ENCODE measurements at regions not wholly inside any gene's neighbourhood (a gene's known extent, or its start where the extent isn't known, plus 50 kb on each side); places are given as distances from the start of the nearest gene placed in this dataset.

GRCh38 chr6:84447651-84448050 is 220.2 kb upstream of the CEP162 start:
- no peaks in the 10 kb centered on the region for H3K27me3 ChIP-seq (ENCODE audit: control insufficient read depth, insufficient read depth, low read length)
- H3K9me3 ChIP-seq (ENCODE audit: control insufficient read depth, insufficient read depth, low read depth, low read length) = no peaks in the 10 kb centered on the region
- no peaks in the 10 kb centered on the region for H3K36me3 ChIP-seq (ENCODE audit: control insufficient read depth, insufficient read depth, low read length)
- no peak overlapping the region for H3K27ac ChIP-seq (ENCODE audit: low read depth, low read length)
- peaks cover 7% of the 10 kb centered on the region for H3K4me1 ChIP-seq (ENCODE audit: control insufficient read depth, insufficient read depth, low read length)
- no peak overlapping the region for H3K9ac ChIP-seq (ENCODE audit: low read length)
- H3K4me3 ChIP-seq (ENCODE audit: low read depth, low read length) = no peak overlapping the region

- H3K27me3 ChIP-seq (ENCODE audit: control insufficient read depth, insufficient read depth, low read length) = no peaks in the 10 kb centered on the region
- H3K27ac ChIP-seq (ENCODE audit: low read depth, low read length) = no peak overlapping the region
- H3K9ac ChIP-seq (ENCODE audit: low read length) = no peak overlapping the region
- peaks cover 7% of the 10 kb centered on the region for H3K4me1 ChIP-seq (ENCODE audit: control insufficient read depth, insufficient read depth, low read length)
- H3K9me3 ChIP-seq (ENCODE audit: control insufficient read depth, insufficient read depth, low read depth, low read length) = no peaks in the 10 kb centered on the region
- H3K36me3 ChIP-seq (ENCODE audit: control insufficient read depth, insufficient read depth, low read length) = no peaks in the 10 kb centered on the region
- no peak overlapping the region for H3K4me3 ChIP-seq (ENCODE audit: low read depth, low read length)
Measured at GRCh38 chr6:84445068-84445467, 217.6 kb upstream of the CEP162 start.

- no peak overlapping the region for H3K4me3 ChIP-seq (ENCODE audit: low read depth, low read length)
- H3K9me3 ChIP-seq (ENCODE audit: control insufficient read depth, insufficient read depth, low read depth, low read length) = no peaks in the 10 kb centered on the region
- H3K36me3 ChIP-seq (ENCODE audit: control insufficient read depth, insufficient read depth, low read length) = no peaks in the 10 kb centered on the region
- no peaks in the 10 kb centered on the region for H3K27me3 ChIP-seq (ENCODE audit: control insufficient read depth, insufficient read depth, low read length)
- no peak overlapping the region for H3K27ac ChIP-seq (ENCODE audit: low read depth, low read length)
- H3K9ac ChIP-seq (ENCODE audit: low read length) = no peak overlapping the region
- H3K4me1 ChIP-seq (ENCODE audit: control insufficient read depth, insufficient read depth, low read length) = no peaks in the 10 kb centered on the region
Measured at GRCh38 chr6:84442208-84442607, 214.8 kb upstream of the CEP162 start.

- Histone ChIP-seq H3K9ac (ENCODE audit: low read length) (no peak overlapping the region), H3K27ac (ENCODE audit: low read depth, low read length) (no peak overlapping the region), H3K4me3 (ENCODE audit: low read depth, low read length) (no peak overlapping the region), H3K4me1 (ENCODE audit: control insufficient read depth, insufficient read depth, low read length) (no peaks in the 10 kb centered on the region), H3K27me3 (ENCODE audit: control insufficient read depth, insufficient read depth, low read length) (no peaks in the 10 kb centered on the region), H3K36me3 (ENCODE audit: control insufficient read depth, insufficient read depth, low read length) (no peaks in the 10 kb centered on the region), H3K9me3 (ENCODE audit: control insufficient read depth, insufficient read depth, low read depth, low read length) (no peaks in the 10 kb centered on the region)
Measured at GRCh38 chr6:84441456-84441855, 214.0 kb upstream of the CEP162 start.

- Histone ChIP-seq H3K27me3 (ENCODE audit: control insufficient read depth, insufficient read depth, low read length) (no peaks in the 10 kb centered on the region), H3K4me3 (ENCODE audit: low read depth, low read length) (no peak overlapping the region), H3K4me1 (ENCODE audit: control insufficient read depth, insufficient read depth, low read length) (no peaks in the 10 kb centered on the region), H3K27ac (ENCODE audit: low read depth, low read length) (no peak overlapping the region), H3K36me3 (ENCODE audit: control insufficient read depth, insufficient read depth, low read length) (no peaks in the 10 kb centered on the region), H3K9ac (ENCODE audit: low read length) (no peak overlapping the region), H3K9me3 (ENCODE audit: control insufficient read depth, insufficient read depth, low read depth, low read length) (no peaks in the 10 kb centered on the region)
Measured at GRCh38 chr6:84434550-84434949, 207.1 kb upstream of the CEP162 start.

- no peak overlapping the region for H3K27ac ChIP-seq (ENCODE audit: low read depth, low read length)
- H3K27me3 ChIP-seq (ENCODE audit: control insufficient read depth, insufficient read depth, low read length) = no peaks in the 10 kb centered on the region
- H3K9ac ChIP-seq (ENCODE audit: low read length) = no peak overlapping the region
- H3K9me3 ChIP-seq (ENCODE audit: control insufficient read depth, insufficient read depth, low read depth, low read length) = no peaks in the 10 kb centered on the region
- no peaks in the 10 kb centered on the region for H3K4me1 ChIP-seq (ENCODE audit: control insufficient read depth, insufficient read depth, low read length)
- no peaks in the 10 kb centered on the region for H3K36me3 ChIP-seq (ENCODE audit: control insufficient read depth, insufficient read depth, low read length)
- H3K4me3 ChIP-seq (ENCODE audit: low read depth, low read length) = no peak overlapping the region
Measured at GRCh38 chr6:84432619-84433018, 205.2 kb upstream of the CEP162 start.

- H3K4me1 ChIP-seq (ENCODE audit: control insufficient read depth, insufficient read depth, low read length) = peaks cover 25% of the 10 kb centered on the region
- no peaks in the 10 kb centered on the region for H3K36me3 ChIP-seq (ENCODE audit: control insufficient read depth, insufficient read depth, low read length)
- H3K4me3 ChIP-seq (ENCODE audit: low read depth, low read length) = no peak overlapping the region
- H3K9me3 ChIP-seq (ENCODE audit: control insufficient read depth, insufficient read depth, low read depth, low read length) = no peaks in the 10 kb centered on the region
- no peaks in the 10 kb centered on the region for H3K27me3 ChIP-seq (ENCODE audit: control insufficient read depth, insufficient read depth, low read length)
- no peak overlapping the region for H3K9ac ChIP-seq (ENCODE audit: low read length)
- no peak overlapping the region for H3K27ac ChIP-seq (ENCODE audit: low read depth, low read length)
Measured at GRCh38 chr6:84428300-84428907, 201.0 kb upstream of the CEP162 start.

- no peaks in the 10 kb centered on the region for H3K36me3 ChIP-seq (ENCODE audit: control insufficient read depth, insufficient read depth, low read length)
- H3K4me3 ChIP-seq (ENCODE audit: low read depth, low read length) = no peak overlapping the region
- H3K27ac ChIP-seq (ENCODE audit: low read depth, low read length) = no peak overlapping the region
- H3K9ac ChIP-seq (ENCODE audit: low read length) = no peak overlapping the region
- H3K9me3 ChIP-seq (ENCODE audit: control insufficient read depth, insufficient read depth, low read depth, low read length) = no peaks in the 10 kb centered on the region
- H3K27me3 ChIP-seq (ENCODE audit: control insufficient read depth, insufficient read depth, low read length) = no peaks in the 10 kb centered on the region
- peaks cover 27% of the 10 kb centered on the region for H3K4me1 ChIP-seq (ENCODE audit: control insufficient read depth, insufficient read depth, low read length)
Measured at GRCh38 chr6:84425971-84426705, 198.7 kb upstream of the CEP162 start.

- H3K36me3 ChIP-seq (ENCODE audit: control insufficient read depth, insufficient read depth, low read length) = no peaks in the 10 kb centered on the region
- no peak overlapping the region for H3K9ac ChIP-seq (ENCODE audit: low read length)
- no peaks in the 10 kb centered on the region for H3K27me3 ChIP-seq (ENCODE audit: control insufficient read depth, insufficient read depth, low read length)
- H3K4me3 ChIP-seq (ENCODE audit: low read depth, low read length) = no peak overlapping the region
- H3K27ac ChIP-seq (ENCODE audit: low read depth, low read length) = no peak overlapping the region
- H3K9me3 ChIP-seq (ENCODE audit: control insufficient read depth, insufficient read depth, low read depth, low read length) = no peaks in the 10 kb centered on the region
- peaks cover 27% of the 10 kb centered on the region for H3K4me1 ChIP-seq (ENCODE audit: control insufficient read depth, insufficient read depth, low read length)
Measured at GRCh38 chr6:84424956-84425355, 197.5 kb upstream of the CEP162 start.

- no peak overlapping the region for H3K27ac ChIP-seq (ENCODE audit: low read depth, low read length)
- H3K27me3 ChIP-seq (ENCODE audit: control insufficient read depth, insufficient read depth, low read length) = no peaks in the 10 kb centered on the region
- H3K36me3 ChIP-seq (ENCODE audit: control insufficient read depth, insufficient read depth, low read length) = no peaks in the 10 kb centered on the region
- no peaks in the 10 kb centered on the region for H3K9me3 ChIP-seq (ENCODE audit: control insufficient read depth, insufficient read depth, low read depth, low read length)
- H3K4me1 ChIP-seq (ENCODE audit: control insufficient read depth, insufficient read depth, low read length) = peaks cover 27% of the 10 kb centered on the region
- peak overlapping the region; percentile 16 for H3K9ac ChIP-seq (ENCODE audit: low read length)
- no peak overlapping the region for H3K4me3 ChIP-seq (ENCODE audit: low read depth, low read length)
Measured at GRCh38 chr6:84422380-84422968, 195.0 kb upstream of the CEP162 start.

GRCh38 chr6:84421031-84421430 is 193.6 kb upstream of the CEP162 start:
- Histone ChIP-seq H3K27ac (ENCODE audit: low read depth, low read length) (no peak overlapping the region), H3K9me3 (ENCODE audit: control insufficient read depth, insufficient read depth, low read depth, low read length) (no peaks in the 10 kb centered on the region), H3K9ac (ENCODE audit: low read length) (no peak overlapping the region), H3K4me3 (ENCODE audit: low read depth, low read length) (no peak overlapping the region), H3K27me3 (ENCODE audit: control insufficient read depth, insufficient read depth, low read length) (no peaks in the 10 kb centered on the region), H3K36me3 (ENCODE audit: control insufficient read depth, insufficient read depth, low read length) (no peaks in the 10 kb centered on the region), H3K4me1 (ENCODE audit: control insufficient read depth, insufficient read depth, low read length) (peaks cover 22% of the 10 kb centered on the region)

Data from HUES6 (cell line).